ENCODE measurements at regions not wholly inside any gene's neighbourhood (a gene's known extent, or its start where the extent isn't known, plus 50 kb on each side); places are given as distances from the start of the nearest gene placed in this dataset.

DNA sequence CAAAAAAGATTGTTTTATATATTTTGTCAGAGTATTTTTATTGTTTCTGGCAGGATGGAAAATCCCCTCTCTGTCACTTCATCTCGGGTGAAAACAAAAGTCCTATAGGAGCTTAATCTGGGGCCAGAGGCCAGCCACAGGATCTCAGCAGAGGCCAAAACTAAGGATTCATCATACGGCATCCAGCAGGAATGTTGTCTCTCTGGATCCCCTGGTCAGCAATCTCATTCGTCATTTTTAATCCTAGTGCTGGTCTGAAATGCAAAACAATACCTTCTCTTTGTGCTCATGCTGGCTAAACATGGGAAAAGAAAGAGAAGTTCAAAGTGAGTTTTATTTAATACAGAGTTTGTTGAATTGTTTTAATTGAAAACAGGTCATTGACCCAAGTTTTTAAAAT is 482.5 kb upstream of the AUTS2 start:
- no peak for TF ChIP-seq CTCF (conservative IDR thresholded peaks at IDR 0.05; ENCODE audit: low read depth, low read length)
- no peak for TF ChIP-seq POLR2A (IDR thresholded peaks at IDR 0.05; ENCODE audit: low read depth, low read length)
- TF ChIP-seq MXI1 (IDR thresholded peaks at IDR 0.05; ENCODE audit: borderline replicate concordance, low read depth, low read length) = no peak
- TF ChIP-seq RCOR1 (IDR thresholded peaks at IDR 0.05; ENCODE audit: insufficient replicate concordance, low read length) = no peak
- TF ChIP-seq RAD21 (IDR thresholded peaks at IDR 0.05; ENCODE audit: low read length) = no peak
- TF ChIP-seq RFX5 (IDR thresholded peaks at IDR 0.05; ENCODE audit: low read depth, low read length) = no peak
- TF ChIP-seq CEBPB (IDR thresholded peaks at IDR 0.05; ENCODE audit: low read depth, low read length) = no peak
- TF ChIP-seq USF2 (IDR thresholded peaks at IDR 0.05; ENCODE audit: low read depth, low read length) = no peak
- no peak for TF ChIP-seq BHLHE40 (IDR thresholded peaks at IDR 0.05; ENCODE audit: low read depth, low read length)
- TF ChIP-seq FOS (IDR thresholded peaks at IDR 0.05; ENCODE audit: low read depth, low read length) = no peak

Data from IMR-90 (cell line).